SK-N-SH treated with all-trans-retinoic acid at 6 μM for 48 hours (cell line): ENCODE measurements at regions not wholly inside any gene's neighbourhood (a gene's known extent, or its start where the extent isn't known, plus 50 kb on each side); places are given as distances from the start of the nearest gene placed in this dataset.

Experiments
- ATAC-seq: fragments of 200-7000 bp; cut with Tn5 transposase; 3 replicates; pipeline ENCODE4 v1.9.1; 2020; ENCODE audit warnings: mild to moderate bottlenecking, moderate library complexity
- CREB5 ChIP-seq: fragments of 250-450 bp; sonication (Bioruptor Pico); IDR thresholded peaks from 2 replicates; pipeline ENCODE4 v1.5.1; 2020; ENCODE audit warnings: low read depth, mild to moderate bottlenecking, moderate library complexity
- CSDC2 ChIP-seq: fragments of 250-450 bp; sonication (Bioruptor Pico); IDR thresholded peaks from 2 replicates; pipeline ENCODE4 v1.5.0; 2020; ENCODE audit warnings: mild to moderate bottlenecking, moderate library complexity
- CSRNP3 ChIP-seq: fragments of 250-450 bp; sonication (Bioruptor Pico); IDR thresholded peaks from 2 replicates; pipeline ENCODE4 v1.5.1; 2021; ENCODE audit warnings: mild to moderate bottlenecking, moderate library complexity
- ISL1 ChIP-seq: fragments of 250-450 bp; sonication (Bioruptor Pico); IDR thresholded peaks from 2 replicates; pipeline ENCODE4 v2.1.2; 2022; ENCODE audit warnings: mild to moderate bottlenecking, moderate library complexity
- OSR1 ChIP-seq: fragments of 250-450 bp; sonication (Bioruptor Pico); IDR thresholded peaks from 2 replicates; pipeline ENCODE4 v1.8.0; 2022; ENCODE audit warnings: moderate library complexity, mild to moderate bottlenecking, inconsistent platforms
- PATZ1 ChIP-seq: fragments of 250-450 bp; sonication (Bioruptor Pico); IDR thresholded peaks from 2 replicates; pipeline ENCODE4 v1.8.0; 2020; ENCODE audit warnings: mild to moderate bottlenecking, moderate library complexity, borderline replicate concordance
- POU6F1 ChIP-seq: fragments of 250-450 bp; sonication (Bioruptor Pico); IDR thresholded peaks from 2 replicates; pipeline ENCODE4 v1.8.0; 2021; ENCODE audit warnings: low read depth, mild to moderate bottlenecking, moderate library complexity, borderline replicate concordance
- PPARA ChIP-seq: fragments of 250-450 bp; sonication (Bioruptor Pico); IDR thresholded peaks from 2 replicates; pipeline ENCODE4 v1.5.0; 2020; ENCODE audit warnings: mild to moderate bottlenecking, borderline replicate concordance
- TSHZ2 ChIP-seq: fragments of 250-450 bp; sonication (Bioruptor Pico); IDR thresholded peaks from 2 replicates; pipeline ENCODE4 v1.5.0; 2020; ENCODE audit warnings: mild to moderate bottlenecking, moderate library complexity
- ZC3H10 ChIP-seq: fragments of 250-450 bp; sonication (Bioruptor Pico); IDR thresholded peaks from 2 replicates; pipeline ENCODE4 v1.5.1; 2021; ENCODE audit warnings: mild to moderate bottlenecking, moderate library complexity
- ZFP3 ChIP-seq: fragments of 250-450 bp; sonication (Bioruptor Pico); IDR thresholded peaks from 2 replicates; pipeline ENCODE4 v1.5.0; 2020; ENCODE audit warnings: mild to moderate bottlenecking, moderate library complexity
- ZNF565 ChIP-seq: fragments of 450-650 bp; formaldehyde crosslinking; conservative IDR thresholded peaks from 2 replicates; pipeline ENCODE4 v1.5.0; 2020; ENCODE audit warnings: low read depth, mild to moderate bottlenecking, moderate library complexity
- ZNF70 ChIP-seq: fragments of 450-650 bp; formaldehyde crosslinking; IDR thresholded peaks from 2 replicates; pipeline ENCODE4 v1.5.0; 2020; ENCODE audit warnings: mild to moderate bottlenecking, moderate library complexity

GRCh38 chr6:111971866-111972532 is 81.9 kb upstream of the CCN6 start:
- no peak for ATAC-seq
- TF ChIP-seq ZFP3 (CRISPR knock-in tag) (no peak), ZC3H10 (no peak), ZNF565 (CRISPR knock-in tag) (no peak), CSRNP3 (no peak), OSR1 (CRISPR knock-in tag) (no peak), ISL1 (CRISPR knock-in tag) (no peak), PPARA (CRISPR knock-in tag) (no peak)

GRCh38 chr6:111972745-111973117 is 81.2 kb upstream of the CCN6 start:
- ATAC-seq: peak; percentile 51; the same call in 2 of the 3 replicates
- no peak for TF ChIP-seq PATZ1 (CRISPR knock-in tag)

- TF ChIP-seq ISL1 (CRISPR knock-in tag): peak; percentile 35; the same call in 1 of the 2 replicates
- 0 out of 2 replicates have a peak, but pooled peaks have one; percentile 16 for TF ChIP-seq PATZ1 (CRISPR knock-in tag)
- TF ChIP-seq TSHZ2 (CRISPR knock-in tag): no peak
- ATAC-seq: peak; percentile 93
Measured at GRCh38 chr6:111973118-111973761, 80.7 kb upstream of the CCN6 start.

- no peak for TF ChIP-seq ZC3H10
- no peak for TF ChIP-seq ZNF70 (CRISPR knock-in tag)
- no peak for TF ChIP-seq POU6F1 (CRISPR knock-in tag)
- TF ChIP-seq ZFP3 (CRISPR knock-in tag): no peak
- TF ChIP-seq CSDC2: no peak
- no peak for TF ChIP-seq CREB5 (CRISPR knock-in tag)
- ATAC-seq: peak; percentile 34
Measured at GRCh38 chr6:111973927-111974639, 79.8 kb upstream of the CCN6 start.
